ENCODE measurements at regions not wholly inside any gene's neighbourhood (a gene's known extent, or its start where the extent isn't known, plus 50 kb on each side); places are given as distances from the start of the nearest gene placed in this dataset.

DNA sequence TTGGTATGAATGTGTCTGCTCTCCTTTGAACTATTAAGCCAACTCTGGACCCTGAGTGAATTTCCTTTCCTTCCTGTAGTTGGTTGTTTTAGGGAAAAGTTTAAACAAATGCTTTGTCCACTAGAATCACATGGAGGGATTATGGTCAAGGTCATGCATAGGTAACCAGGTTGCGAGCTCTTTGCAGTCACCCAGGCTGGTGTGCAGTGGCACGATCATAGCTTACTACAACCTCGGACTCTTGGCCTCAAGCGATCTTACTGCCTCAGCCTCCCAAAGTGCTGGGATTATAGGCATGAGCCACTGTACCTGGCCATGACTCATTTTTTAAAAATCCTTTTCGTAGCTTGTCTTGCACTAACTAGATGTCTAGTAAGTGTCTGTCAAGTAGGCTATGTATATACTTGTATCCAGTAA lies 88.0 kb upstream of the SOX4 start:
- TF ChIP-seq ZNF302 (tag by site-specific recombination; IDR thresholded peaks at IDR 0.05; ENCODE audit: low read depth) (no peak), ZBTB1 (tag by site-specific recombination; IDR thresholded peaks at IDR 0.05) (no peak), SCRT2 (tag by site-specific recombination; IDR thresholded peaks at IDR 0.05) (no peak), ZNF2 (tag by site-specific recombination; IDR thresholded peaks at IDR 0.05) (no peak), HOXC10 (CRISPR knock-in tag; IDR thresholded peaks at IDR 0.05) (no peak), ZNF280D (tag by site-specific recombination; IDR thresholded peaks at IDR 0.05) (no peak), MYNN (tag by site-specific recombination; IDR thresholded peaks at IDR 0.05; ENCODE audit: borderline replicate concordance) (no peak), ZNF501 (tag by site-specific recombination; IDR thresholded peaks at IDR 0.05) (no peak), ZNF629 (tag by site-specific recombination; IDR thresholded peaks at IDR 0.05) (no peak)
- TF ChIP-seq, protein P1, sequence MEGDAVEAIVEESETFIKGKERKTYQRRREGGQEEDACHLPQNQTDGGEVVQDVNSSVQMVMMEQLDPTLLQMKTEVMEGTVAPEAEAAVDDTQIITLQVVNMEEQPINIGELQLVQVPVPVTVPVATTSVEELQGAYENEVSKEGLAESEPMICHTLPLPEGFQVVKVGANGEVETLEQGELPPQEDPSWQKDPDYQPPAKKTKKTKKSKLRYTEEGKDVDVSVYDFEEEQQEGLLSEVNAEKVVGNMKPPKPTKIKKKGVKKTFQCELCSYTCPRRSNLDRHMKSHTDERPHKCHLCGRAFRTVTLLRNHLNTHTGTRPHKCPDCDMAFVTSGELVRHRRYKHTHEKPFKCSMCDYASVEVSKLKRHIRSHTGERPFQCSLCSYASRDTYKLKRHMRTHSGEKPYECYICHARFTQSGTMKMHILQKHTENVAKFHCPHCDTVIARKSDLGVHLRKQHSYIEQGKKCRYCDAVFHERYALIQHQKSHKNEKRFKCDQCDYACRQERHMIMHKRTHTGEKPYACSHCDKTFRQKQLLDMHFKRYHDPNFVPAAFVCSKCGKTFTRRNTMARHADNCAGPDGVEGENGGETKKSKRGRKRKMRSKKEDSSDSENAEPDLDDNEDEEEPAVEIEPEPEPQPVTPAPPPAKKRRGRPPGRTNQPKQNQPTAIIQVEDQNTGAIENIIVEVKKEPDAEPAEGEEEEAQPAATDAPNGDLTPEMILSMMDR (tag by site-specific recombination; IDR thresholded peaks at IDR 0.05) = no peak
- peaks cover 7% of the 10 kb centered on the region for H3K4me1 ChIP-seq (ENCODE audit: control insufficient read depth, insufficient read depth, low read length)
- CTCF ChIA-PET = no interaction called here
- POLR2A ChIA-PET = interaction anchor here (0.6 to 1.2 kb wide), 3 partner anchors 49 to 235 kb away, joined by 3 to 4 read pairs (median 3); no protein-coding TSS in a partner anchor
- no peak overlapping the region for H3K27ac ChIP-seq (ENCODE audit: extremely low read depth, low read depth, low read length)
- H3K4me3 ChIP-seq (ENCODE audit: low read depth, low read length) = no peak overlapping the region
- no peaks in the 10 kb centered on the region for H3K36me3 ChIP-seq (ENCODE audit: control insufficient read depth in 2 of 2, insufficient read depth in 1 of 2, low read length in 2 of 2)
- H3K9me3 ChIP-seq (ENCODE audit: control insufficient read depth, insufficient read depth, low read depth, low read length) = no peaks in the 10 kb centered on the region

DNA sequence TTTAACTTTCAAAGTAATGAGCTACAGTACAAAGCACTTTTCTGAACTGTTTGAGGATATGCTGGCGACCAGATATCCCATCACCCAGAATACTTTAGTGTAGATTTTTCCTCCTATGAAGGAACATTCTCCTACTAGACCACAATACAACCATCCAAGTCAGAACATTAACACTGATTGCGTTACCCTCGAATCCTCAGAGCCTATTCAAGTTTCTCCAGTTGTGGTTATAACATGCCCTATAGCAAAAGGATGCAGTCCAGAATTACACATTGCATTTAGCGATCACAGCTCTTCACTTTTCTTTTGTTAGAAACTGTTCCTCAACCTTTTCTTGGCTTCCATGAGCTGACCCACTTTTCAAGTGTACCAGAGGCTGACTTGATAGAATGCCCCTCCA lies 87.4 kb upstream of the SOX4 start:
- TF ChIP-seq MYNN (tag by site-specific recombination; IDR thresholded peaks at IDR 0.05; ENCODE audit: borderline replicate concordance) (no peak), ZBTB48 (tag by site-specific recombination; IDR thresholded peaks at IDR 0.05) (no peak), ZNF561 (tag by site-specific recombination; IDR thresholded peaks at IDR 0.05; ENCODE audit: borderline replicate concordance) (no peak), KLF1 (tag by site-specific recombination; IDR thresholded peaks at IDR 0.05) (no peak), ZNF311 (tag by site-specific recombination; IDR thresholded peaks at IDR 0.05; ENCODE audit: borderline replicate concordance) (no peak), ZNF837 (tag by site-specific recombination; IDR thresholded peaks at IDR 0.05) (no peak), BCL6B (tag by site-specific recombination; IDR thresholded peaks at IDR 0.05) (no peak), ZBTB21 (tag by site-specific recombination; IDR thresholded peaks at IDR 0.05) (no peak), HOXA7 (CRISPR knock-in tag; IDR thresholded peaks at IDR 0.05; ENCODE audit: borderline replicate concordance) (no peak), ZNF660 (tag by site-specific recombination; IDR thresholded peaks at IDR 0.05) (no peak), ZNF610 (tag by site-specific recombination; IDR thresholded peaks at IDR 0.05; ENCODE audit: borderline replicate concordance) (no peak), ZBTB1 (tag by site-specific recombination; IDR thresholded peaks at IDR 0.05) (no peak), ZNF843 (tag by site-specific recombination; IDR thresholded peaks at IDR 0.05) (no peak), ZNF548 (tag by site-specific recombination; IDR thresholded peaks at IDR 0.05) (no peak), ZNF169 (tag by site-specific recombination; IDR thresholded peaks at IDR 0.05) (no peak), ZNF133 (tag by site-specific recombination; IDR thresholded peaks at IDR 0.05) (no peak), ZNF747 (tag by site-specific recombination; IDR thresholded peaks at IDR 0.05) (no peak), ZNF654 (tag by site-specific recombination; IDR thresholded peaks at IDR 0.05; ENCODE audit: low read depth) (no peak), ZNF184 (tag by site-specific recombination; IDR thresholded peaks at IDR 0.05) (no peak), ZNF555 (tag by site-specific recombination; conservative IDR thresholded peaks at IDR 0.05) (no peak)
- ChIA-PET CTCF (no interaction called here), POLR2A (interaction anchor here (0.6 to 1.2 kb wide), 3 partner anchors 49 to 236 kb away, joined by 3 to 4 read pairs (median 3); no protein-coding TSS in a partner anchor)
- no peak overlapping the region for H3K4me3 ChIP-seq (ENCODE audit: low read depth, low read length)
- H3K36me3 ChIP-seq (ENCODE audit: control insufficient read depth in 2 of 2, insufficient read depth in 1 of 2, low read length in 2 of 2) = no peaks in the 10 kb centered on the region
- peaks cover 2% of the 10 kb centered on the region for H3K4me1 ChIP-seq (ENCODE audit: control insufficient read depth, insufficient read depth, low read length)
- H3K27ac ChIP-seq (ENCODE audit: extremely low read depth, low read depth, low read length) = no peak overlapping the region
- no peaks in the 10 kb centered on the region for H3K9me3 ChIP-seq (ENCODE audit: control insufficient read depth, insufficient read depth, low read depth, low read length)
